HS-5 (cell line): ENCODE measurements at regions not wholly inside any gene's neighbourhood (a gene's known extent, or its start where the extent isn't known, plus 50 kb on each side); places are given as distances from the start of the nearest gene placed in this dataset.

Source experiments
- DNase-seq: peaks from one replicate; pipeline ENCODE4 v3.0.0-alpha.2; 2012; ENCODE audit warnings: low read depth

DNA sequence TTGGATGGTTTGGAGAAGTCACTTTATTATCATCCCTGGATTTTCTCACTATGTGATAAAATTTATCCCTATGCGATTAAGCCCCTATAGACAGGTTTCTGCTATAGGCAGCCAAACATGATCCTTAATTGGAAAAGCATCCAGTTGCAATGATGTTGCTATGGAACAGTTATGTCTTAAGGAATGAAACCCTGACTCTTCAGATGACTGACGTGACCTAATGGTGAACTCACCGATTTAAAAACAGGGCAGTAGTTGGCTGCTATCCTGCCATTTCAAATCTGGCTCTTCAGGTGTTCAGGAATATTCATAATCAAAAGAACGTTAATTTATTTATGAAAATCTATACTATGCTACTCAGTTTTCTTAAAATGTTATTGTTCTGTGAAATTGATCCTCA is 106.8 kb upstream of the ROBO1 start:
- DNase-seq = no peak

DNA sequence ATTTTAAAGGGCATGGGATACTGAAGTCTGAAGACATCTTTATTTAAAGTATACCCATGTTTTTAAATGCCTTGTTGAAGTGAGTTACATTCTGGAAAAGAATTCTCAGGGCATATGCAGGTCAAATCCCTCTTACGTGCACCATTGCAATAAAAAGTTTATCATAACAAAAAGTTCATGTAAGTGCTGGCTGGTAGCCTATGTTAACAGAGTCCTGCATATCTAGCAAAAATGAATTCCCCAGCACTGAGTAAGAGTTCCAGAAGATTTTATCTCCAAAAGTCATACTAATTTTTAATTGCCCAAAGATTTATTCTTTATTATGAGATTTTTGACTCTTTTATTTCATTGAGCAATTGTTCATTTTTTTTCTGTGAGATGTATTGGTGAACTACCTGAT is 104.7 kb upstream of the ROBO1 start:
- peak; percentile 58 for DNase-seq

DNA sequence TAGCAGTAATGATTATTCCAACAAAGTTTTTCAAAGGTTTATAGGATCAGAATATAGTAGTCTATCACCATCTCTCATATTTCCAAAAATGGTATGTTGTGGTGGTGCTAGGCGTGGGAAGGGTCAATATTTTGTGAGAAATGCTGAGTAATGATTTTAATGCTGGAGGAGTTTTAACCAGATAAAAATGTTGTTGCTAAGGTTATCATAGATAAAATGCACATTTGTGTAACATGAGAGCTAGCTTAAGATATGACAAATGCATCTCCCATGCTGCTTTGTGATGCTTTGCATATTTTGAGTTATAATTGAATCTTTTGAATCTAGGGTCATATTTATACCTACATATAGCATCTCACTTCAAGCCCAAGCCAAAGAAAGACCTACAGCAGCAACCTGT is 103.9 kb upstream of the ROBO1 start:
- DNase-seq = no peak

DNA sequence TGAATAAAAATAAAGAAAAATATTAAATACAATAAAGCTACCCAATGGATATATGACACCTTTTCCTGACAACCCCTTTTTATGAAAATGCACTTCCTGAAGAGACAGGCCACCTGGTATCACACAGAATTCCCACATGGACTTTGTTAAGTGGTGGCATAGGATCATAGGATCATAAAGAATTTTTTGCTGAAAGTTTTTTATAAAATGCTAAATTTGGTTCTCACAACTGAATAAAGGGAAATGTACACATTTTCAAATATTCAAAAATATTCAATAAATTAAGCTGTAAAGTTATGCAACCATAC is 102.5 kb upstream of the ROBO1 start:
- no peak for DNase-seq

DNA sequence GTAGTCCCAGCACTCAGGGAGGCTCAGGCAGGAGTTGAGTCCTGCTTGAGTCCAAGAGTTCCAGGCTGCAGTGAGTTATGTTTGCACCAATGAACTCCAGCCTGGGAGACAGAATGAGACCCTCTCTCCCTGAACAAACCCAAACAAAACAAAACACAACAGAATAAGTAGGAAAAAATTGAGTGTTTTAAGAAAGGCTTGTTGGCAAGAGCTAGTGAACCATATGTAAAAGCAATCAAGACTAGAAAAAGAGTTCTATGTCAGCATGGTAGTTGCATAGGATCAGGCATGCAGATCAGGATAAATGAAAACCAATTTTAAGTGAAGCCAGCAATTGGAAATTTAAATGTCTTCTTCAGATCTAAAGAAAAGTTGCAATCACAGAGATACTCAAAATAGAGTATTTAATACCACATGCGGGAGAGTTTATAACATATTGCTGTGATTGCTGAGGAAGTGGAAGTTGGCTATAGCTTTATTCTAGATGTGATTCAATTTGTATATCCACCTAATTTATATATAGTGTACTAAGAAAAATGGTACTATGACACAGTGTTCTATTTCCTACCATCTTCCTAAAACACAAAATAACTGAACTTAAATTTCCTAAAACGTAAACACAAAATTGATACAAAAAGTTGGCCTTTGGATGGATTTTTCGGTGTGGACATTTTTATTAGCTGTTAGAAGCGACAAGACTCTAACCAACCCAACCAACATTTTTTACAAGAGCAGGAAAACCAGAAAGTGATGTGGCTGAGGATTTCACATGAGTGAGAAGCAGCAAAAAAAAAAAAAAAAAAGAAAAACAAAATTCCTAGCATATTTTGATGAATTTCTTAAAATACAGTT is 101.9 kb upstream of the ROBO1 start:
- no peak for DNase-seq

DNA sequence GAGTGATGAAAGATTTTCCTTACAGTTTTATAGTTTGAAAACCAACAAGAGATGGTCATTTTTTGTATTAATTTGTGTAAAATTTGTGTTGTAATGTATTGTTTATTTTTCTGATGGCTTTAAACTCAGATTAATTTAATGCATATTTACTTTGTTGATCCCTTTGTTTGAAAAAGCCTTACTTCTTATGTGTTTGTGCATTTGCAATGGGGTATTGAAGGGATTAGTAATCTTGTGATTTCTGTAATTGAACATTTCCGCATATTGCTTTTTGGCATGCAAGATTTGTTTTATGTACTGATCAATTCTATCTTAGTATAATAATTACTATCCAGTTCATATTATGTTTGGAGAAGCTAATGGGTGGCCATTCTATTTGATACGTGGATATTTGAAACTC is 98.4 kb upstream of the ROBO1 start:
- DNase-seq = no peak

DNA sequence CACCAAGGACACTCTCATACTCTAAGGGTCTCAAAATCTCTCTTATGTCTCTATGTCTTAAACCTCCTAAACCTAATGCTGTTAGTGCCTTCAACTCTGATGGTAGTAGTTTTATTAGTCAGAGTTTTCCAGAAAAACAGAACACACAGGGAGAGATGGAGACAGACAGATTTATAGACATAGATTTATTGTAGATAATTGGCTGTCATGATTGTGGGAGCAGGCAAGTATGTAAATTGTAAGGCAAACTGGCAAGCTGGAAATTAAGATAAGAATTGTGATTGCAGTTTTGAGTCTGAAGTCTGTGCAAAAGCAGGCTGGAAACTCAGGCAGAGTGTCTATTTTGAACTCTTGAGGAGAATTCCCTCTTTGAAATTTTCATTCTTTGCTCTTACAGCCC is 96.3 kb upstream of the ROBO1 start:
- no peak for DNase-seq

DNA sequence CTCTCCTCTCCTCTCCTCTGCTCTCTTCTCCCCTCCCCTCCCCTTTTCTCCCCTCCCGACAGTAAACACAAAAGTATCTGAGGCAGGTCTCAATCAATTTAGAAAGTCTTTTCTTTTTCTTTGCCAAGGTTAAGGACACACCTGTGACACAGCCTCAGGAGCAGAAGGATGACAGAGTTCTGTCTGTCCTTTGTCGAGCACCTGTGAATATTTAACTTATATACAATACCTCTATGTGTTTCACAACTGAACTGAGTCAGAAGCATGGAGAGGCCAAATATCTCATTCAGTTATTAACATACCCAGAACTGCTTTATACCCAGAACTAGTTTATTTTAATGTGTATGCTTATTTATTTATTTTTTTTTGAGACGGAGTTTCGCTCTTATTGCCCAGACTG is 81.1 kb upstream of the ROBO1 start:
- no peak for DNase-seq

DNA sequence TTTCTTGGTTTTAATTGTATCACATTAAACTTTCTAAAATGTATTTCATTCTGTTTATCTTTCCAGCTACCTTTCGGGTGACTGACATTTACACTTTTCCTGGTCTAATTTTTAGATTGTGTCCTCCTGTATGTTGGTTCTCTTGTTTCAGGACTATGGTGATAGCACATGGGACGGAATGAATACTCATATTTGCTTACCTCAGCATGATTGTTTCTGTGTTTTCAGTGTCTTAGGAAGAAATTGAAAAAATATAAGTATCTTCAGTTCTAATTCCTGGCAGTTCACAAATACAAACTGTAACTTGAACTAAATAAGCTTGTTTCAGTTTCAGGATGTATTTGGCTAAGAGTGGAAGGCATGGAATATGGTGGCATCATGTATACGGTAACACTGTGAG is 80.1 kb upstream of the ROBO1 start:
- DNase-seq = no peak

DNA sequence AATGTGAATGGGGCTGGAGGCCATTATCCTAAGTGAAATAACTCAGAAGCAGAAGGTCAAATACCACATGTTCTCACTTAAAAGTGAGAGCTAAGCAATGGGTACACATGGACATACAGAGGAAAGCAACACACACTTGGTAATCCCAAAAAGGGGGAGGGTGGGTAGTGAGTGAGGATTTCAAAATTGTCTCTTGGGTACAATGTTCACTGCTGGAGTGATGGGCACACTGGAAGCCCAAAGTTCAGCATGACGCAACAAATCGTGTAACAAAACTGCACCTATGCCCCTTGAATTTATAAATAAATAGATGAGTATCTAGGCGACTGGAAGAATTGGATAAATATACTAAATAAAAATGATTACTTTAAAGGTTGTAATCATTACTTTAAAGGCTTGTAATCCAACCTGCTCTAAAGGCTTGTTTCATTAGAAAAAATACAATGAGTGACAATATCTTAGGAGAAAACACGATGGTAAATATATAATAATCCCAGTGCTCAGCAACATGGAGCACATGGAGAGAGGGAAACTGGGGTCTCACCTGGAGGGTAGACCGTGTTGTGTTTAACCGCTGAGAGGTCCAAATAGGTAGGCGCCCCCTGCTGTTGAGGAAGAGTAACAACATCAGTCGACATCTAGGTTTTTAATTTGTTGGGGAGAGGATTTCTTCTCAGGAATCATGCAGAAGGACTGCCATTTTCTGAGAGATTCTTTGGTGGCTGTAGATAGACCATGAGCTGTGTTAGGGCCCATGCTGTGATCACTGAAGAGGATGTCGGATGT is 78.5 kb upstream of the ROBO1 start:
- no peak for DNase-seq

DNA sequence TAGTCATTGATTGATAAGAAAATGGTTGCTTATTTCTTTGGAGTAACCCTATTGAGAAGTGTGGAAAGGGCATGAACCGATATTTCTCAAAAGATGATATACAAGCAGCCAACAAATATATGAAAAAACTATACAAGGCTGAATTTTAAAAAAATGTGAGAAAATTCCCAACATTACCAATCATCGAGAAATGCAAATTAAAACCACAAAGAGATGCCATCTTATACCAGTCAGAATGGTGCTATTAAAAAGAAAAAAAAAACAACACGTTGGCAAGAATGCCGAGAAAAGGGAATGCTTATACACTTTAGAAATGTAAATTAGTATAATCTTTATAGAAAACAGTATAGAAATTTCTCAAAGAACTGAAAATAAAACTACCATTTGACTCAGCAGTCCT is 77.7 kb upstream of the ROBO1 start:
- peak; percentile 18 for DNase-seq

DNA sequence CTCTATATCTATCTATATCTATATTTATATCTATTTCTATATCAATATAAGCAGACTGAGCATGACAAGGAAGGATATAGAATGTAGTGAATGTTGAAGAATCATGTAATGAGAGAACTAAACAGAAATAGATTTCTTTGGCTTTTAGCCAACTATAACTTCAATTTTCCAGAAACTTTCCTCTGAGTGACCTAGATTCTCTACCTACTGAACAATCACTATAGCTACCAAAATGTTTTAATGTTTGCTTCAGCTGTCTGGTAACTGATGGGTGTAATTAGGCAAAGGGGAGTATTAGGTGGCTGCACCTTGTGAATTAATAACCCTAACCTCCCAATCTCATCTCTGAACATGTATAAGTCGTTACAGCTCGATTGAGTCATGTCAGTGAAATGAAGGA is 76.4 kb upstream of the ROBO1 start:
- DNase-seq = no peak

DNA sequence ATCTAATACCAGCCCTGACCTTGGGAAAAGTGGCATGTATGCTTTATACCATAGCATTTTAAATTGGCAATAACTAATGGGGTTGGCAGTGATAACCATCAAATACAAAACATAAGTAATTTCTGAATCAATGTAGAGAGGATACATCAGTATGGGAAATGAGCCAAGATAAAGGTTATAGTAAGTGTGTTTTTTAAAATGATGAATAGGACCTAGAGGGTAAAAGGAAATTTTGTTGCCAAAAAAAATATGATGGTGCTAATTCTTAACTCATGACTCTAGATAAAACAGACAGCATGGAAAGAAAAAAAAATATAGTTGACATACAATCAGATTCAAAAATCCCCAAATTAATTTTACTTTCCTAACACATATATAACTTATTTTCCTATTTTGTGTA is 75.4 kb upstream of the ROBO1 start:
- DNase-seq = no peak

DNA sequence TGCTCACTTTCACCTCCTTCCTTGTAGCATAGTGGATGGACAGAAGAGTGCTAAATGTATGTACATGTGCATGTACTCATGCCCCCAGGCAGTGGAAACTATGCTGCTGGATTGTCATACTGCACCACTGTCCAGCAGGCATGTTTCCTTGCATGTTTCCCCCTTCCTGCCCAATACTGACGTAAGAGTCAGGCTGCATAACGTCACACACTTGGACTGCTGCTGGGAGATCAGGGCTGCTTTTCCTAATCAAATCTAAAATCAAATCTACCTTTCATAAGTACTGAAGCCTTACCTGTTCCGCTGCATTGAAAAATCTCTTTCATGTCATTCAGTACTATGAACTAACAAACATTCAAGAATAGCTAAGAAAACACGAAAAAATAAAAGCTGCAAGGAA is 67.9 kb upstream of the ROBO1 start:
- DNase-seq = no peak

DNA sequence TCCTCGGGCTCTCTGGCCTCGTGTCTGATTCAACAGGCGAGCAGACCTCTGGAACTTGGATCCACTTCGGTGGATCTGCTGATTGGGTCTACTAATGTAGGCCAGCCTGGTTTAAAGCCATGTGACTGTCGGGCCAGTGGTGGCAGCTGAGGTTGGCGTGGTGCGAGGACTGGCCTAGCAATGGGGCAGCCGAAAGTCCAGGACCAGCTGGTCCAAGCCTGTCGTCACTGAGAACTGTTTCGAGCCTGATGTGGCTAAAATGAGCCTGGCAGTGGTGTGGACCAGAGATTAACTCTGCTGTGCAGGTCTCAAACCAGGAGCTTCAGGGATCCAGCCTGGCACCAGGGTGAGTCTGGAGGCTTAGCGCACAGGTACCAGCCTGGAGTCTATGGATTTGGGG is 56.4 kb upstream of the ROBO1 start:
- DNase-seq = no peak

DNA sequence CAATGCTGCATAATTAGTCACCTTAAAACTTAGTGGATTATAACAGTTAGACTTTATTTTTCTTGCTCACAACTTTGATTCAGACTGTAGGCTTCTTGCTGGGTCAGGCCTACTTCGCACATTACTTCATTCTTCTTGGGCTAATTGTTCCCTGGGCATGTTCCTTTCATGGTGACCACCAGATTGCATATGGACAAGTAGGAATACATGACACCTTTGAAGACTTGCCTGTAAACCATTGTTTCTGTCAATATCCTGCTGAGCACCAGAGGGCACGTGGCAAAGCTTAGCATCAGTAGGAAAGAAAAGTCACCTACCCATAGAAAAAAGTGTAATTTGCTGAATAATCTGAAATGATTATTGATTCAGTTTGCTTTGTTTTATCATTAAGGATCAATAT is 54.3 kb upstream of the ROBO1 start:
- no peak for DNase-seq

DNA sequence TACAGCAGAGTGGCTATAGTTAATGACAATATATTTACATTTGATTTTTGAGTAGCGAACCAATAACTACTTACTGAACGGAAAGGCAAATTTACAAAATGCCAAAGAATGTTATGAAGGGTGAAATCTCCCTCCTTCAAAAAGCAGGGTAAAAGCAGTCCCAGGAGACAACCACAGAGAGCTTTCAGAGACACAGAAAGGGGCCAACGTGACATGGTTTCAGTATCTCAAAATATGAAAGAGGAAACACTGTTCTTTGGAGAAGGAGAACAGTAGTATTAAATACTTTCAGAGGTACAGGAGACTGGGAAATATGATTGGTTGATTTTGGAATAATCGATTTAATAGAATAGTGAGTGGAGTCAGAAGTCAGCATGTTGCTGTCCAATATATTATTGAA is 52.3 kb upstream of the ROBO1 start:
- no peak for DNase-seq

DNA sequence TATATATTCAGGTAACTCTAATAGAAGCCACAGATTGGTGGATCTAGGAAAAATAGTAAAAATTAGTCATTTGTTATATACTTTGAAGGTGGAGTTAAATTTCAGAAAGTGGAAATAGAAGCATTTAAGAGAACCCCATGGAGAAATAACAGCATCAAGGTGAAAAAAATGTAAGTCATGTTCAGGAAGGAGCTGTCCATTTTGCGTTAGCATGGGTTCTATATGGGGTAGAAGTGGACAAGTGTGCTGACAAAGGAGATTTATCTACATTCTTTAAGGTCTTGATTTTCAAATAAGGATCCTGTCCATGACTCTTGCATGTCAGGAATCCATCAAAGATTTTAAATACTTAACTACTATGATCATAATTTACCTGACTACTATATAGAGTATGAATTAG is 50.2 kb upstream of the ROBO1 start:
- no peak for DNase-seq
